GM19035 (cell line): ENCODE measurements at regions not wholly inside any gene's neighbourhood (a gene's known extent, or its start where the extent isn't known, plus 50 kb on each side); places are given as distances from the start of the nearest gene placed in this dataset.

Experiments
- ATAC-seq: cut with Tn5 transposase; IDR thresholded peaks from one replicate; pipeline ENCODE4 v1.9.1; 2021; ENCODE audit not compliant: unreplicated experiment

- ATAC-seq: no peak
These were observed 238.2 kb upstream of the FLRT2 start for GRCh38 chr14:85291731-85292130.

GRCh38 chr14:85293612-85294234, 236.2 kb upstream of the FLRT2 start:
- ATAC-seq: no peak

GRCh38 chr14:85295318-85295717, 234.6 kb upstream of the FLRT2 start:
- ATAC-seq: no peak

GRCh38 chr14:85296456-85297210, 233.3 kb upstream of the FLRT2 start:
- no peak for ATAC-seq

- no peak for ATAC-seq
These were observed 229.8 kb upstream of the FLRT2 start for GRCh38 chr14:85300107-85300506.

- ATAC-seq: no peak
These were observed 228.4 kb upstream of the FLRT2 start for GRCh38 chr14:85301506-85301905.

GRCh38 chr14:85306024-85306423, 223.9 kb upstream of the FLRT2 start:
- ATAC-seq: no peak

GRCh38 chr14:85308531-85309300, 221.2 kb upstream of the FLRT2 start:
- ATAC-seq: no peak

- no peak for ATAC-seq
These were observed 219.3 kb upstream of the FLRT2 start for GRCh38 chr14:85310491-85311272.

GRCh38 chr14:85313560-85314207, 216.3 kb upstream of the FLRT2 start:
- ATAC-seq: no peak

GRCh38 chr14:85315290-85315689, 214.7 kb upstream of the FLRT2 start:
- ATAC-seq: no peak

- ATAC-seq: no peak
These were observed 214.1 kb upstream of the FLRT2 start for GRCh38 chr14:85315733-85316290.

GRCh38 chr14:85316701-85317410, 213.1 kb upstream of the FLRT2 start:
- no peak for ATAC-seq

GRCh38 chr14:85317491-85318021, 212.4 kb upstream of the FLRT2 start:
- no peak for ATAC-seq

- ATAC-seq: no peak
These were observed 210.8 kb upstream of the FLRT2 start for GRCh38 chr14:85319101-85319500.

- ATAC-seq: no peak
These were observed 209.8 kb upstream of the FLRT2 start for GRCh38 chr14:85319998-85320630.

GRCh38 chr14:85325134-85326017, 204.6 kb upstream of the FLRT2 start:
- no peak for ATAC-seq

GRCh38 chr14:85332401-85332800, 197.5 kb upstream of the FLRT2 start:
- ATAC-seq: no peak
